HCT116 (cell line): ENCODE measurements at regions not wholly inside any gene's neighbourhood (a gene's known extent, or its start where the extent isn't known, plus 50 kb on each side); places are given as distances from the start of the nearest gene placed in this dataset.

ENCODE experiments used
- ATAC-seq: fragments of 200-7000 bp; cut with Tn5 transposase; 2 replicates; pipeline ENCODE4 v1.9.1; 2020; ENCODE audit warnings: mild to moderate bottlenecking, moderate library complexity
- BruUV-seq: library from RNA; stranded (reverse); fragments of 400-500 nt; replicated peaks from 2 replicates; lab custom pipeline; 2021; lab: Mats Ljungman, UMichigan
- CTCF ChIA-PET: fragments of 300-600 bp; sonication (Branson Sonifier 250); formaldehyde crosslinking; loops from one replicate; lab custom pipeline; 2021; ENCODE audit warnings: antibody characterized with exemption; lab: Charles Lee
- POLR2A ChIA-PET: fragments of 300-600, 350-600 bp; sonication (Branson Sonifier 250); formaldehyde crosslinking; loops from one replicate; lab custom pipeline; 2021; ENCODE audit warnings: antibody characterized with exemption; lab: Charles Lee
- RAD21 ChIA-PET, 2 experiments: fragments of 300-600 bp; sonication (Branson Sonifier 250); formaldehyde crosslinking; loops; one replicate each; lab custom pipeline; 2023; ENCODE audit warnings: low total read pairs in 2 of 2; ENCODE audit not compliant: uncharacterized antibody in 2 of 2, unreplicated experiment in 2 of 2, low non-redundant PET in 1 of 2; lab: Charles Lee
- DNase-seq: peaks from one replicate; pipeline ENCODE4 v3.0.0-alpha.2; 2010; ENCODE audit warnings: low read depth, low spot score
- H2AFZ ChIP-seq: fragments of 200-600 bp; shearing (Covaris generic), sonication (generic); 2 replicates; pipeline ENCODE4 v1.6.1; 2017; ENCODE audit warnings: low read depth, mixed run types, mixed read lengths, antibody characterized with exemption, low read length; ENCODE audit not compliant: poor library complexity, severe bottlenecking
- H3K27ac ChIP-seq: 2 replicates; pipeline ENCODE4 v1.5.1; 2012; ENCODE audit warnings: low read depth, low read length
- H3K27me3 ChIP-seq: fragments of 200-600 bp; sonication (generic); 2 replicates; pipeline ENCODE4 v1.6.1; 2016; ENCODE audit warnings: mixed run types, low read length, mixed read lengths; ENCODE audit not compliant: insufficient read depth
- H3K36me3 ChIP-seq, 2 experiments: fragments of 200-500 bp in 1 of 2; fragments of 200-600 bp in 1 of 2; sonication (Bioruptor generic) in 1 of 2; sonication (generic) in 1 of 2; 2 replicates each; pipeline versions ENCODE4 v1.5.1 to v1.6.1; 2014 to 2016; ENCODE audit warnings: low read length in 2 of 2, inconsistent platforms in 1 of 2, mixed read lengths in 1 of 2, mixed run types in 1 of 2; ENCODE audit not compliant: insufficient read depth in 2 of 2, control insufficient read depth in 1 of 2
- H3K4me1 ChIP-seq, 2 experiments: fragments of 200-600 bp in 1 of 2; sonication (generic) in 1 of 2; 2 replicates each; pipeline versions ENCODE4 v1.5.1 to v1.6.1; 2012 to 2017; ENCODE audit warnings: low read length in 2 of 2, inconsistent platforms in 1 of 2, mild to moderate bottlenecking in 1 of 2, mixed read lengths in 1 of 2, mixed run types in 1 of 2, moderate library complexity in 1 of 2; ENCODE audit not compliant: insufficient read depth in 2 of 2, control insufficient read depth in 1 of 2
- H3K4me2 ChIP-seq: fragments of 200-600 bp; sonication (generic); 2 replicates; pipeline ENCODE4 v1.6.1; 2017; ENCODE audit warnings: mixed run types, low read length, mixed read lengths
- H3K4me3 ChIP-seq, 2 experiments: fragments of 200-600 bp in 1 of 2; sonication (generic) in 1 of 2; replicated peaks in 1 of 2; 2 replicates each; pipeline ENCODE4 v1.5.1; 2011 to 2016; ENCODE audit warnings: low read length in 2 of 2, control low read depth in 1 of 2, low read depth in 1 of 2, mild to moderate bottlenecking in 1 of 2, mixed read lengths in 1 of 2, mixed run types in 1 of 2
- H3K79me2 ChIP-seq: fragments of 200-600 bp; sonication (generic); 2 replicates; pipeline ENCODE4 v1.6.1; 2017; ENCODE audit warnings: mild to moderate bottlenecking, mixed run types, low read length, moderate library complexity, mixed read lengths; ENCODE audit not compliant: insufficient read depth
- H3K9ac ChIP-seq: fragments of 200-600 bp; sonication (generic); 2 replicates; pipeline ENCODE4 v1.6.1; 2016; ENCODE audit warnings: low read length, mixed read lengths
- H3K9me2 ChIP-seq: fragments of 200-600 bp; sonication (generic), shearing (Covaris generic); 2 replicates; pipeline ENCODE4 v1.6.1; 2017; ENCODE audit warnings: mixed run types, mild to moderate bottlenecking, moderate library complexity; ENCODE audit not compliant: insufficient read depth
- H3K9me3 ChIP-seq, 2 experiments: fragments of 200-500 bp in 1 of 2; fragments of 200-600 bp in 1 of 2; sonication (Bioruptor generic) in 1 of 2; sonication (generic) in 1 of 2; 2 replicates each; pipeline ENCODE4 v1.6.1; 2014 to 2017; ENCODE audit warnings: low read length in 2 of 2, mixed read lengths in 2 of 2, inconsistent platforms in 1 of 2, low read depth in 1 of 2, mild to moderate bottlenecking in 1 of 2, mixed run types in 1 of 2, moderate library complexity in 1 of 2; ENCODE audit not compliant: control insufficient read depth in 1 of 2, insufficient read depth in 1 of 2
- H4K20me1 ChIP-seq: fragments of 200-600 bp; sonication (generic), shearing (Covaris generic); 2 replicates; pipeline ENCODE4 v1.6.1; 2017; ENCODE audit warnings: mixed run types, mild to moderate bottlenecking, moderate library complexity; ENCODE audit not compliant: insufficient read depth
- ATF3 ChIP-seq: IDR thresholded peaks from 2 replicates; pipeline ENCODE4 v1.6.1; 2012
- CEBPB ChIP-seq: IDR thresholded peaks from 2 replicates; pipeline ENCODE4 v1.6.1; 2012; ENCODE audit warnings: low read depth
- CTCF ChIP-seq, 3 experiments: fragments of 200-600 bp in 1 of 3; sonication (generic) in 1 of 3; IDR thresholded peaks in 2 of 3; conservative IDR thresholded peaks in 1 of 3; 2 replicates each; pipeline ENCODE4 v1.5.1; 2012 to 2017; ENCODE audit warnings: low read depth in 2 of 3, low read length in 2 of 3, antibody characterized with exemption in 1 of 3, borderline replicate concordance in 1 of 3, control low read depth in 1 of 3, mild to moderate bottlenecking in 1 of 3, mixed read lengths in 1 of 3, mixed run types in 1 of 3, moderate library complexity in 1 of 3; ENCODE audit not compliant: insufficient read depth in 1 of 3
- EGR1 ChIP-seq: IDR thresholded peaks from 2 replicates; pipeline ENCODE4 v1.6.1; 2012; ENCODE audit warnings: low read depth
- EZH2 ChIP-seq: fragments of 200-600 bp; sonication (generic); IDR thresholded peaks from 2 replicates; pipeline ENCODE4 v1.6.1; 2017; ENCODE audit warnings: antibody characterized with exemption, mixed run types
- EZH2phosphoT487 ChIP-seq: fragments of 200-600 bp; IDR thresholded peaks from 2 replicates; pipeline ENCODE4 v1.6.1; 2018; ENCODE audit warnings: antibody characterized with exemption, borderline replicate concordance
- JUND ChIP-seq: IDR thresholded peaks from 2 replicates; pipeline ENCODE4 v1.6.1; 2012
- MAX ChIP-seq: IDR thresholded peaks from 2 replicates; pipeline ENCODE4 v1.6.1; 2012
- POLR2A ChIP-seq: IDR thresholded peaks from 2 replicates; pipeline ENCODE4 v1.7.0; 2011; ENCODE audit warnings: borderline replicate concordance; ENCODE audit not compliant: insufficient read depth, insufficient read length; ENCODE audit errors: extremely low read depth
- RAD21 ChIP-seq: IDR thresholded peaks from 2 replicates; pipeline ENCODE4 v1.6.1; 2012; ENCODE audit warnings: low read depth, mild to moderate bottlenecking
- SP1 ChIP-seq: IDR thresholded peaks from 2 replicates; pipeline ENCODE4 v1.6.1; 2012; ENCODE audit warnings: low read depth
- TCF7L2 ChIP-seq: IDR thresholded peaks from 2 replicates; pipeline ENCODE4 v1.7.0; 2011; ENCODE audit warnings: borderline replicate concordance, inconsistent platforms; ENCODE audit not compliant: insufficient read depth, insufficient read length; ENCODE audit errors: extremely low read depth
- YY1 ChIP-seq: IDR thresholded peaks from 2 replicates; pipeline ENCODE4 v1.6.1; 2011; ENCODE audit warnings: low read length, low read depth, moderate library complexity, mild to moderate bottlenecking; ENCODE audit not compliant: insufficient replicate concordance; ENCODE audit errors: extremely low read depth
- intact Hi-C: fragments of 100-400 bp; cut with micrococcal nuclease; formaldehyde crosslinking; loops from 2 replicates; pipeline ENCODE4 v1.10.0; 2022

- TF ChIP-seq JUND (no peak), TCF7L2 (no peak), EZH2 (no peak), CTCF (IDR thresholded peaks at IDR 0.05 in 2 of 3, conservative IDR thresholded peaks at IDR 0.05 in 1 of 3; ENCODE audit: borderline replicate concordance in 1 of 3, insufficient read depth in 1 of 3, low read depth in 2 of 3, low read length in 2 of 3) (no peak)
- Histone ChIP-seq H3K9me3 (no peaks in the 10 kb centered on the region), H3K9ac (no peak overlapping the region), H3K27ac (no peak overlapping the region), H3K9me2 (no peaks in the 10 kb centered on the region), H3K4me1 (no peaks in the 10 kb centered on the region), H3K4me2 (no peak overlapping the region), H3K36me3 (no peaks in the 10 kb centered on the region; a peak in 1 of 4 replicates), H3K27me3 (peaks cover 14% of the 10 kb centered on the region; the same call in 1 of the 2 replicates), H3K79me2 (no peaks in the 10 kb centered on the region), H2AFZ (no peak overlapping the region), H3K4me3 (no peak overlapping the region), H4K20me1 (no peaks in the 10 kb centered on the region)
- DNase-seq (no peak), ATAC-seq (no peak)
- POLR2A ChIA-PET: no interaction called here
- CTCF ChIA-PET: no interaction called here
- RAD21 ChIA-PET: no interaction called here
- intact Hi-C loops: no loop called here
- no TSS peak for BruUV-seq
These were observed 122.2 kb upstream of the IGF1 start for GRCh38 chr12:102602521-102602920.

GRCh38 chr12:102601621-102602020 lies 121.3 kb upstream of the IGF1 start:
- no peak overlapping the region for H3K9ac ChIP-seq
- no peak for DNase-seq
- no TSS peak for BruUV-seq
- no peaks in the 10 kb centered on the region; a peak in 1 of 4 replicates for H3K36me3 ChIP-seq
- no peak overlapping the region for H2AFZ ChIP-seq
- H3K9me3 ChIP-seq: no peaks in the 10 kb centered on the region
- intact Hi-C loops: no loop called here
- no peak for ATAC-seq
- no peak overlapping the region for H3K4me2 ChIP-seq
- no peak overlapping the region for H3K27ac ChIP-seq
- H4K20me1 ChIP-seq: no peaks in the 10 kb centered on the region
- H3K4me1 ChIP-seq: no peaks in the 10 kb centered on the region
- RAD21 ChIA-PET: no interaction called here
- no peaks in the 10 kb centered on the region for H3K79me2 ChIP-seq
- peaks cover 14% of the 10 kb centered on the region; the same call in 1 of the 2 replicates for H3K27me3 ChIP-seq
- H3K4me3 ChIP-seq: no peak overlapping the region
- no peaks in the 10 kb centered on the region for H3K9me2 ChIP-seq
- POLR2A ChIA-PET: no interaction called here
- CTCF ChIA-PET: no interaction called here
- TF ChIP-seq JUND: no peak
- TF ChIP-seq MAX: no peak
- TF ChIP-seq EGR1: no peak
- TF ChIP-seq EZH2: no peak
- TF ChIP-seq EZH2phosphoT487: no peak
- no peak for TF ChIP-seq SP1
- no peak for TF ChIP-seq RAD21
- TF ChIP-seq CTCF (IDR thresholded peaks at IDR 0.05 in 2 of 3, conservative IDR thresholded peaks at IDR 0.05 in 1 of 3; ENCODE audit: borderline replicate concordance in 1 of 3, insufficient read depth in 1 of 3, low read depth in 2 of 3, low read length in 2 of 3): no peak
- TF ChIP-seq YY1: no peak
- no peak for TF ChIP-seq CEBPB
- TF ChIP-seq ATF3: no peak
- TF ChIP-seq POLR2A: no peak
